GM12878 (cell line): ENCODE measurements at regions not wholly inside any gene's neighbourhood (a gene's known extent, or its start where the extent isn't known, plus 50 kb on each side); places are given as distances from the start of the nearest gene placed in this dataset.

Source experiments
- ATAC-seq: fragments of 200-7000 bp; cut with Tn5 transposase; 3 replicates; pipeline ENCODE4 v1.9.1; 2020; ENCODE audit warnings: mild to moderate bottlenecking, moderate library complexity
- BruUV-seq: library from RNA; stranded (reverse); fragments of 400-500 nt; replicated peaks from 2 replicates; lab custom pipeline; 2021; lab: Mats Ljungman, UMichigan
- CTCF ChIA-PET: fragments of 300-600 bp; sonication (Branson Sonifier 250); formaldehyde crosslinking; extraction: SDS; loops from one replicate; lab custom pipeline; 2021; ENCODE audit warnings: inconsistent platforms; lab: Yijun Ruan, JAX
- POLR2A ChIA-PET: fragments of 350-600 bp; formaldehyde crosslinking; extraction: SDS; loops from one replicate; lab custom pipeline; 2021; ENCODE audit warnings: inconsistent platforms; lab: Charles Lee
- RAD21 ChIA-PET: fragments of 300-600 bp; sonication (Branson Sonifier 250); formaldehyde crosslinking; loops from one replicate; lab custom pipeline; 2023; ENCODE audit warnings: antibody characterized with exemption; ENCODE audit not compliant: unreplicated experiment; lab: Charles Lee
- SMC1A ChIA-PET: fragments of 300-600 bp; sonication (Branson Sonifier 250); formaldehyde crosslinking; loops from one replicate; lab custom pipeline; 2023; ENCODE audit not compliant: unreplicated experiment, uncharacterized antibody; lab: Charles Lee
- DNase-seq: peaks from one replicate; pipeline ENCODE4 v3.0.0-alpha.2; 2011; ENCODE audit warnings: low read depth, low spot score
- FAIRE-seq: peaks from 3 replicates; lab custom pipeline; 2011; peaks lifted over from hg19 to GRCh38; lab: Jason Lieb, UNC
- H2AFZ ChIP-seq: 2 replicates; pipeline ENCODE4 v1.6.0; 2011; ENCODE audit warnings: low read depth, low read length, control low read depth; ENCODE audit not compliant: control insufficient read depth
- H3K27ac ChIP-seq: 2 replicates; pipeline ENCODE4 v1.5.1; 2011; ENCODE audit warnings: control low read depth; ENCODE audit not compliant: control insufficient read depth, insufficient read depth
- H3K27me3 ChIP-seq, 2 experiments: replicated peaks in 1 of 2; 2 replicates each; pipeline versions ENCODE4 v1.6.0 to v1.6.1; 2011; ENCODE audit warnings: low read length in 1 of 2; ENCODE audit not compliant: control insufficient read depth in 2 of 2, insufficient read depth in 2 of 2
- H3K36me3 ChIP-seq, 2 experiments: 2 replicates each; pipeline ENCODE4 v1.5.1; 2011; ENCODE audit warnings: low read length in 1 of 2; ENCODE audit not compliant: control insufficient read depth in 2 of 2, insufficient read depth in 2 of 2
- H3K4me1 ChIP-seq: 2 replicates; pipeline ENCODE4 v1.6.1; 2011; ENCODE audit warnings: mild to moderate bottlenecking, low read length, moderate library complexity, mixed read lengths; ENCODE audit not compliant: control insufficient read depth, insufficient read depth
- H3K4me2 ChIP-seq: 2 replicates; pipeline ENCODE4 v1.6.0; 2011; ENCODE audit warnings: control low read depth; ENCODE audit not compliant: control insufficient read depth, insufficient read depth
- H3K4me3 ChIP-seq: fragments of 200-600 bp; sonication (generic); 2 replicates; pipeline ENCODE4 v1.5.1; 2016
- H3K79me2 ChIP-seq: 2 replicates; pipeline ENCODE4 v1.6.0; 2011; ENCODE audit warnings: low read length; ENCODE audit not compliant: control insufficient read depth, insufficient read depth
- H3K9ac ChIP-seq: 2 replicates; pipeline ENCODE4 v1.8.0; 2011; ENCODE audit warnings: low read length, control low read depth, mixed read lengths; ENCODE audit not compliant: control insufficient read depth, insufficient read depth
- H3K9me3 ChIP-seq: replicated peaks from 3 replicates; pipeline ENCODE4 v1.5.1; 2011; ENCODE audit warnings: mild to moderate bottlenecking, low read length; ENCODE audit not compliant: control insufficient read depth, insufficient read depth
- H4K20me1 ChIP-seq: 2 replicates; pipeline ENCODE4 v1.6.0; 2011; ENCODE audit not compliant: control insufficient read depth, insufficient read depth
- BACH1 ChIP-seq: fragments of 450-650 bp; IDR thresholded peaks from 2 replicates; pipeline ENCODE4 v1.6.1; 2017; ENCODE audit warnings: mild to moderate bottlenecking, borderline replicate concordance
- CBX5 ChIP-seq: sonication (generic); IDR thresholded peaks from 2 replicates; pipeline ENCODE4 v1.6.1; 2016; ENCODE audit warnings: low read depth, moderate library complexity, mild to moderate bottlenecking, inconsistent platforms
- CREM ChIP-seq: IDR thresholded peaks from 2 replicates; pipeline ENCODE4 v1.6.1; 2014; ENCODE audit warnings: antibody characterized with exemption, low read depth
- GATAD2B ChIP-seq: fragments of 450-650 bp; conservative IDR thresholded peaks from 2 replicates; pipeline ENCODE4 v1.6.1; 2017; ENCODE audit warnings: low read depth, mild to moderate bottlenecking, moderate library complexity
- HDAC6 ChIP-seq: fragments of 200-600 bp; sonication (generic); IDR thresholded peaks from one replicate; pipeline ENCODE4 v1.8.0; 2017; ENCODE audit warnings: antibody characterized with exemption; ENCODE audit not compliant: unreplicated experiment
- MEF2B ChIP-seq: fragments of 450-650 bp; IDR thresholded peaks from 2 replicates; pipeline ENCODE4 v1.6.1; 2018; ENCODE audit warnings: mild to moderate bottlenecking, moderate library complexity; ENCODE audit not compliant: partially characterized antibody, poor library complexity, severe bottlenecking
- MYC ChIP-seq: IDR thresholded peaks from 2 replicates; pipeline ENCODE4 v1.6.1; 2011; ENCODE audit warnings: mild to moderate bottlenecking, low read length, moderate library complexity, inconsistent platforms; ENCODE audit not compliant: insufficient read depth, insufficient replicate concordance, insufficient read length, severe bottlenecking
- SKIL ChIP-seq: fragments of 450-650 bp; IDR thresholded peaks from 2 replicates; pipeline ENCODE4 v1.6.1; 2017; ENCODE audit warnings: mild to moderate bottlenecking, low read depth, inconsistent platforms; ENCODE audit not compliant: poor library complexity, severe bottlenecking
- ZNF217 ChIP-seq: fragments of 450-650 bp; IDR thresholded peaks from 2 replicates; pipeline ENCODE4 v1.6.1; 2017; ENCODE audit warnings: antibody characterized with exemption, mild to moderate bottlenecking
- WGBS: methylation state at CpG from one replicate; pipeline ENCODE4 v1.1.6; 2016; ENCODE audit warnings: low lambda C conversion rate; ENCODE audit not compliant: insufficient replicate concordance, insufficient coverage; ENCODE audit errors: missing lambda C conversion rate; 5-methylcytosine and 5-hydroxymethylcytosine counted together
- in situ Hi-C: fragments of 300-500 bp; cut with MboI; formaldehyde crosslinking; loops from 9 replicates; pipeline ENCODE4 v1.14.3; 2018; ENCODE audit warnings: mixed read lengths
- intact Hi-C: fragments of 100-400 bp; cut with micrococcal nuclease; formaldehyde crosslinking; loops from one replicate; pipeline ENCODE4 v1.14.2; 2022; ENCODE audit not compliant: unreplicated experiment

GRCh38 chr10:31625566-31625965, 303.1 kb downstream of the ARHGAP12 start:
- Histone ChIP-seq H3K27me3 (no peaks in the 10 kb centered on the region), H4K20me1 (no peaks in the 10 kb centered on the region), H3K36me3 (no peaks in the 10 kb centered on the region), H3K4me3 (no peak overlapping the region), H3K79me2 (no peaks in the 10 kb centered on the region), H3K27ac (no peak overlapping the region), H3K9me3 (peaks cover 5% of the 10 kb centered on the region; the same call in 2 of the 3 replicates), H3K9ac (no peak overlapping the region), H3K4me2 (no peak overlapping the region), H2AFZ (no peak overlapping the region), H3K4me1 (no peaks in the 10 kb centered on the region)
- CTCF ChIA-PET: no interaction called here
- SMC1A ChIA-PET: no interaction called here
- TF ChIP-seq SKIL (no peak), GATAD2B (no peak), HDAC6 (no peak), MEF2B (no peak), MYC (no peak), CBX5 (no peak), CREM (no peak), BACH1 (no peak), ZNF217 (no peak)
- in situ Hi-C loops: no loop called here
- BruUV-seq: no TSS peak
- FAIRE-seq (no peak), DNase-seq (no peak), ATAC-seq (no peak)
- 32% methylated on average over 4 of the region's 4 CpGs for WGBS
- RAD21 ChIA-PET: no interaction called here
- intact Hi-C loops: no loop called here
- POLR2A ChIA-PET: no interaction called here
